Epidermal melanocyte (primary cell): ENCODE measurements at regions not wholly inside any gene's neighbourhood (a gene's known extent, or its start where the extent isn't known, plus 50 kb on each side); places are given as distances from the start of the nearest gene placed in this dataset.
A peak's percentile ranks its signal among the peaks of the same experiment; 100 is the strongest.
"Not testable (repeated sequence)": the region's sequence is repeated elsewhere in the genome, so short reads cannot be mapped to it uniquely, and the experiment has no call there.

Source experiments
- DNase-seq: peaks from one replicate; pipeline ENCODE4 v3.0.0; 2011; ENCODE audit warnings: low spot score; ENCODE audit not compliant: insufficient read length

DNA sequence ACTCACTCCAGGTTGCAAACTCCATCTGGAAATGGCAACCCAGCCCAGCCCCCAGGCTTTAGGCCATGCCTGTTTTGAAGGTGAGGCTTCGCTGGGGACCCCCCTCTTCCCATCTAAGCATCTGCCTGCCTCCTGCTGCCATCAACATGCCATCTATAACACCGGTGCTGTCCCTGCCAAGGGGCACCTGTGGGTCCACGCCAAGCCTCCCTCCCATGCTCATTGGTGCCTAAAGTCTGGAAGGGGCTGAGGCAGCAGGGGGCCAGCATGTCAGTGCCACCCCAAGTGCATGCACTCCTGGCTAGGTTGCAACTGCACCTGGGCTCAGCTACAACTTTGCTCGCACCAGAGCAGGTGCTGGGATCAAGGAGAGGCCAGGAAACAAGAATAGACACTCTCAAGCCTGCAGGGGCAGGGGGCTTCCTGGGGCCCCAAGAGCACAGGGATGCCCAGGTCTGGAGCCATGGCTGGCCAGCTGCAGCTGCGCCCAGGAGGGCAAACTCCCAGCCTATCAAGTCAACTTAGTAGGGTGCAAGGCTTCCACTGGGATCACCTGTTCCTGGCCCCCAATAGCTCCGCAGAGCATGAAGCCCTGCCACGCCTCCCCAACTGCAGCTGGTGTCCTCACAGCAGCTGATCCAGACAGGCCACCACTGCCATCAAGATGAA lies 151.3 kb upstream of the HSF2 start:
- DNase-seq, result no peak

DNA sequence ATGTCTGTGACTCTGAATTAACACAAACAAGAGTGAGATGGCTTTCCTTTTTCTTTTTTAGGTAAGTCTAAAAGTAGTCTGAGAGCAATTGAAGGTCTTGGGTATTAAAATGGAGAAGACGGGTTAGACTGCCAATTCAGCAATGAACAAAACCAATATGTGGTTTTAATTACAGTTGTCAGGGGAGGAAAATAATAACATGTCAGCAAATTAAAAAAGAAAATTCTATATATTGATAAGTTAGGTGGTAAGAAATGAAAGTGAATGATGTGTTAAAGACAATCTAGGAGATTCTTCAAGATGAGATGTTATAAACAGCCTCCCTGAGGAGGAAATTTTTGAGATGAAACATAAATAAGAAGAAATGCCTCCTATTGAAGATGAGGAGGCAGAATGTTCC lies 150.6 kb upstream of the HSF2 start:
- no peak for DNase-seq

DNA sequence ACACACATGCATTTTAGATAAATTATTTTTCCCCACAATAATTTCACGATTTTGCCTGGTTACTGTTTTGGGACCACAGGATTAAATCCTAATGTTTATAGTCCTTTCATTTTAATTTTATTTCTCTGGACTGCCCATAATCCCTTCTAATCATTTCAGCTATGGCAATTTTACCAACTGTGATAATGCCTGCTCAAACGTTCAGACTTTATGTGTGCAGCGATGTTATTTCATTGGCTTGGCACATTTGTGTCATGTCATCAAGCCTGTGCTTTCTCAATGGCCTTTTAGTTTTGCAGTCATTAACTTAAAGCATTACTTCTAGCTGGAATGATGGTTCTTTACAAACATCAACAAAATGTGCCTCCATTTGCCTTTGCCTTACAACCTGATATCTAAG lies 140.6 kb upstream of the HSF2 start:
- no peak for DNase-seq

DNA sequence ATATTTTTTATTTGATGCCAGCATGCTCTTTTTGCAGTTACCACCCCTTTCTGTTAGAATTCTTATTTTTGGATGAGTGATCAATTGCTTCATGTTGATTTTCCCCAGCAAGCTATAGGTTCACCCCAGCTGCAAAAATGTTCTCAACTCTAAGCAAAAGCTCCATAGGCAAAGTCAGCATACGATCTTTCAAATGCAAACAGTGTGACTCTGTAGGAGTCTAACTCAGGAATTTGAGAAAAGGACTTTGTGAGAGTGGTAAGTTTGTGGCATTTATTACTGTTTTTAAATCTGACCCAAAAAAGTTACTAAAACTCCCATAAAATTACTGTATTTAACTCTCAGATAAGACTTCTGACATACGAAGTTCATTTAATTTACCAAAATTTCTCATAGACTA lies 134.9 kb upstream of the HSF2 start:
- no peak for DNase-seq

DNA sequence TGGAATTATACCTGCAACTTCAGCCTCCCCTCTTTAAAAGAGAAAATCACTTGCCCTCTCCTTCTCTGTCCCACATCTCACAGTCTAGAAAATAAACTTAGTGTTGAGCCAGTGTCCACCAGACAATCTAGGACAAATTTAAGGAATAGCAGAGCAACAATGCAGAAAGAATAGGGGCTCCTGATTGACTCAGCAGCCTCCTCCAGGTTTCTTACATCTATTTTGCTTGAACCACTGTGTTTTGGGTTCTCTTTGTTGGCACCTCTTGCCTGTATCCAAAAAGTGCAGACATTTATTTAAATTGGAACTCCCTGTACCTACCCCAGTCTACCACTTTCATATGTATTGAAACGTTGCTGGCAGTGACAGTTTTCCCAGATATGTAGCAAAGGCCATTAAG lies 133.7 kb upstream of the HSF2 start:
- no peak for DNase-seq

DNA sequence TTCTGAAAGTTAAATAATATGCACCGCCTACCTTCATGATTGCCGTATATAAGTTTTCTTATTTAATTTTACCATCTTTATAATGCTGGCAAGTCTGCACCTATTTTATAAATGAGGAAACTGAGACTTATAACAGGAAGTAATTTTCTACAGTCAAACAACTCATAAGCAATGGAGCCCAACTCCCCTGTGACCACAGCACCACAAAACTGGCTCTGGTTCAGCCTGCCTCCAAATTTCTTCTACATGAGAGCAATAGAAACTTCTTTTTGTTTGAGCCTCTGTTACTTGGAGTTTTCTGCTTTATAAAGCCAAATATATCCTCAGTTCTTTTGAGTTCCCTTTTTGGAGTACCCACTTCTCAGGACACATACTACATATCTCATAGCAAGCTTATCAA lies 131.1 kb upstream of the HSF2 start:
- DNase-seq, result no peak

DNA sequence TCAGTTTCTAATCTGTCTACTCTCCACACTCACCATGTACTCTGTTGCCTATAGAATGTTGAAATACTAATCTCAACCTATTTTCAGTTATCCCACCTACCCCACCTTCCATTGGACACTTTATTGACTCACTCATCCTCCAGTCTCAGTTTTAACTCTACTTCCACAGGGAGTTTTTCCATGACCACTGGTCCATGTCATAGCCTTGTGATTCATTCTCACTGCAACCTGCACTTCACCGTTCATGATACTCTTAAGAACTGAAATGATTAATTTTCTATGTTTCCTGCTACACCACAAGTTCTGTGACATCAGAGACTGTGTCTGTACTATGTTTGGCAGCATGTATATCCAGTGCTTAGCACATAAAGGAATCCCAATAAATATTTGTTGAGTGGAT lies 122.8 kb upstream of the HSF2 start:
- DNase-seq, result no peak

DNA sequence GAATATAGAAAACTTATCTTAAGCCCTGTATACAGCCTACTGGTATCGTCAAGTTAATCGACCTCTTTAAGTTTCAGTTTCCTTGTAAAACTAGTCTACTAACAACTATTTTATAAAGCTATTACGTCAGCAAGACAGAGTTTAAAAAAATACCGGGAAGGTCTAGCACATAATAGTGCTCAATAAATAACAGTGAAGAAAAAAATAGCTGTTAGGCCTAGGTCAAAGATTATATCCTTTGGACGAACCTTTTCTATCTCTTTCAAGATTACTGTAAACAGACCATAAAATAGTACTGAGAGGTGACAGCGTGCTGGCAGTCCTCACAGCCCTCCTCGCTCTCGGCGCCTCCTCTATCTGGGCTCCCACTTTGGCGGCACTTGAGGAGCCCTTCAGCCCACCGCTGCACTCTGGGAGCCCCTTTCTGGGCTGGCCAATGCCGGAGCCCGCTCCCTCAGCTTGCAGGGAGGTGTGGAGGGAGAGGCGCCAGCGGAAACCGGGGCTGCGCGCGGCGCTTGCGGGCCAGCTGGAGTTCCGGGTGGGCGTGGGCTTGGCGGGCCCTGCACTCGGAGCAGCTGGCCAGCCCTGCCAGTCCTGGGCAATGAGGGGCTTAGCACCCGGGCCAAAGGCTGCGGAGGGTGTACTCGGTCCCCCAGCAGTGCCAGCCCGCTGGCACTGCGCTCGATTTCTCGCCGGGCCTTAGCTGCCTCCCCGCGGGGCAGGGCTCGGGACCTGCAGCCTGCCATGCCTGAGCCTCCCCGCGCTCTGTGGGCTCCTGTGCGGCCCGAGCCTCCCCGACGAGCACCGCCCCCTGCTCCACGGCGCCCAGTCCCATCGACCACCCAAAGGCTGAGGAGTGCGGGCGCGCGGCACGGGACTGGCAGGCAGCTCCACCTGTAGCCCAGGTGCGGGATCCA lies 119.1 kb upstream of the HSF2 start:
- DNase-seq, result not testable (repeated sequence)

DNA sequence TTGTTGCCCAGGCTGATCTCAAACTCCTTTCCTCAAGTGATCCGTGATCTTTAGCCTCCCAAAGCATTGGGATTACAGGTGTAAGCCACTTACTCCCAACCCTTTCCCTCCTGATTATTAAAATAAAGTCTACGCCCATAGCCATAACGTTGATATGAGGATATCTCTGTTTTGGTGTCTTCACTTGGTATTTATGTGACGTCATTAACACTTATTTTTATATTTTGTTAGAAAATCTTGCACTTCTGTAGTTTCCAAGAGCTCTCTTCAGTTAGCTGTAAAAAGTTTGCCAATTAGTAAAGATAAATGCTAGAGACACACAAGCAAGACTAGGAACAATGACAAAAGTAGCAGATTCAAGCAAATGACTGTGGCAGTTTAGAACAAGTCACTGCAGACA lies 115.6 kb upstream of the HSF2 start:
- DNase-seq, result no peak

DNA sequence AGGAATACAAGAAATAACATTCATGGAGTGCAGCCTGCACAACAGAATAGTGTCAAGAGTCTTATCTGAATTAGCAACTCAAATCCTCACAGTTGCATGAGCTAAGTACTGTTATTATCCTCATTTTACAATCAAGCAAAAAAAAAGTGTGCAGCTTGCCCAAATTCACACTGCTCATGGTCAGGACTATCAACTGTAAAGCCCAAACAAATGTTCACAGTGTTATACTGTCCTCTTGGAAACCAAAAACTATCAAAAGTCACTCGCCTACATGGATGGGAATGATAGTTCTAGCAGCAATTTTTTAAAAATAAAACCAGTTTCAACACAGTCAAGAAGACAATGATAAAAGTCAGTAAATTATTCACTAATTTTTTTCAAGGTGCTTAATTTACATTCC lies 114.6 kb upstream of the HSF2 start:
- no peak for DNase-seq

DNA sequence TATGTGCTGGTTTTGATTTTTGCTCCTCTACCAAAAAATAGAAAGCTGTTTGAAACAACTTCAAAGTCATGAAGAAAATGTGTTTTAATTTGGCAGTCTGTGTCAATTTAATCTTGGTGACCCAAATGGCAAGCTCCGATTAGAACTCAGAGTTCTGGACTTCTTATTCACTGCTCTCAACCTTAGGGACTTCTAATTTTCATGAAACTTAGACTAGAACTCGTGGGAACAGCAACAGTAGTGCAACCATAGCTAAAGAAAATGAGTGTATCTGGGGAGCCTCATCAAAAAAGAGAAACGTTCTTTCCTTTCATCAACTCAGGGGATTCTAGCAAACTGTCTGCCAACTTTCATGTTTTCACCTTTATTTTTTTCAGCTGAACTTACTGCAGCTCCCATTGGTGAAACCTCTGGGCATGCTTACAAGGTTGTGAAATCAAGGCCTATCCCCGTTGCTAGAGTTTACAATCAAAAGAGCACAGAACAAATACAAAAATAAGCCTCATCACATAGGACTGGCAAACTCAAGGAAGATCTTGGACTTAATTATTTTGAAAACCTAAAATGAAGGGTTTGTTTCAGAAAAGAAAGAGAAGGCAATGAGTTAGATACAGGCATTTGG lies 114.0 kb upstream of the HSF2 start:
- no peak for DNase-seq

DNA sequence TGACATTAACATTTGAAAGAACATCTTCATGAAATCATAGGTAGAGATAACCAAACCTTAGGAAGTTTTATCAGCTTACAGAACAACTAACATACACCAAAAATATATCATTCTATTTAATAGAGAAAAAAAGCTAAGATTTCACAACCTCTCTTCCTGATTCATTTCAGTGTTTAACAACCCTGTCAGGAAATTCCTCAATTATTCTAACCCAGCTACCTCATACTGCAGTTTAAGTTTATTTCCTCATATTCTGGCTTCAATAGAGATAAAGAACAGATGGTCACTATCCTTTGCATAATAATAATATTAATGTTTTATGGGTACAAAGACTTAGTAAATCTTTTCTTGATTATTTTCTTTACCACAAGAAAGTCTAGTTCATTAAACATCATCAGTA lies 112.9 kb upstream of the HSF2 start:
- peak; percentile 21 for DNase-seq

DNA sequence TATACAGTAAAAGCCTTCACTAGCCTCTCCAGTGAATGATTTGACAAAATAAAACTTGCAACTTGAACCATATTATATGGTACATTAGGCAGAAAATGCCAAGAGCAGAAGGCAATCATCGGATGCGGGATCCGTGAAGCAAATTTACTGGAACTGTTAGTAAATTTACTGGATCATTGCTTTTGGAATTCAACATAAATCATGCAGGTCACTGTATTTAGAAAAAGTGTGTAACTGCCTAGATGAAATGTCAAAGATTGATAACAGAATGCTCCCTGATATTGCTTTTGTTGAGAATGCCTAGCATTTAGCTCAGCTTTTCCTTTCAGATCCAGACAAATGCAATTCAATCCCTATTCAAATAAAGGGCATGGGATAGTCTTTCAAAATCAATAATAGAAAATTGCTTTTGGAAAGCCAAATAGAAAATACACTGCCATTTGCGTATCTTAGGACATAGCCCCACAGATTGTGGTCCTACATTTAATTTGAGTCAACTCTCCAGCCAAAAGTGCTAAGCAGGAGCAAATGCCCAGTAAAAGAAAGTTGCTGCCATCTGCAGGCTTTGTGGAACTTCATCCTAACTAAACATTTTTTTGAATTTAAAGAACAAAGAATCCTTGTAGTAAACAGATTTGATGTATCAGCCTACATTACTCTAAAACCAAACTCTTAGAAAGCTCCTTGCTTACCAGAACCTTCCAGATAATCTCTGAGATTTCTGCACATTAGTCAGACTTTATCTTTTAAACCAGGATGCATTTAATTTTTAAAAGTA lies 109.5 kb upstream of the HSF2 start:
- no peak for DNase-seq

DNA sequence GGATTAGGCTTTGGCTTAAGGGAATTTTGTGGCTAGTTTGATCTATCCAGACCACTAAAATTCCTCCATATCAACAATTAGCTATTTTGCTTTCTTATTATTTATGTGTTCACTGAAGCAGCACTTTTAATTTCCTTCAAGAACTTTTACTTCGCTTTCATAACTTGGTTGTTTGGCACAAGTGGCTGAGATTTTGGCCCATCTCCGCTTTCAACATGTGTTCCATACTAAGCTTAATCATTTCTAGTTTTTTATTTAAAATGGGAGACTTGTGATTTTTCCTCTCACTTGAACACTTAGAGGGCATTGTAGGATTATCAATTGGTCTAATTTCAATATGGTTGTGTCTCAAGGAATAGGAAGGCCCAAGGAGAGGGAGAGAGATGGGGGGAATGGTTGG lies 102.4 kb upstream of the HSF2 start:
- DNase-seq, result no peak

DNA sequence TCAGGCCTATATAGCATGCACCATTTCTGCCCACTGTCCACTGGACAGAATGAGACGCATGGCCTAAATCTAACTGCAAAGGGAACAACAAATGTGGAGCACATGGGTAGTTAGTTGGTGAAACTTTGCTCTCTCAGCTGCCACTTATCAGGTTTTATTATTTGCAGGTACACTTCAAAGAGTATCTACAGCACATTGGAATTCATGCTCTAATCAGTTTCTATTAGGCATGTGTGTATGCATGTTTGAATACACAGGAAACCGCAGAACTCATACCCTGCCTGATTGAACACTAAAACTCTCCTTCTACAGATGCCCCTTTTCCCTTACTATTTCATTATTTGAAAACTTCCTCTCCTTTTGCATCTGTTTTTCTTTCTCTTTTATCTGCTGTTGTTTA lies 97.4 kb upstream of the HSF2 start:
- no peak for DNase-seq

DNA sequence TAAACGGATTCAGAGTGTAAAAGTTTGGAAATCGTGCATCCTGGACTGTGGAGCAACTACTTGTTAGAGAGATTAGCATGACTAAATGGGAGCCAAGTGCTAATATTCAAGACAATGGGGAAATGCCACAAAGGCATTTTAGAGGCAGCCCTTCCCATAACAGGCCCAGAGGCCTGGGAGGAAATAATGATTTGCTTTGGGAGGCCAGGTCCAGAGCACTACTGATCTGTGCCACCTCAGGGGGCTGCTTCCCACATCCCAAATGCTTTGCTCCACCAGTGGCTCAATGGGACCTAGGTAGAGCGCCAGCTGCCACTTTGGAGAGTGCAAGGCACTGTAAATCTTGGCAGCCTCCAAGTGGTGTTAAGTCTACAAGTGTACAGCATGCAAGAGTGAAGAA lies 91.9 kb upstream of the HSF2 start:
- no peak for DNase-seq

DNA sequence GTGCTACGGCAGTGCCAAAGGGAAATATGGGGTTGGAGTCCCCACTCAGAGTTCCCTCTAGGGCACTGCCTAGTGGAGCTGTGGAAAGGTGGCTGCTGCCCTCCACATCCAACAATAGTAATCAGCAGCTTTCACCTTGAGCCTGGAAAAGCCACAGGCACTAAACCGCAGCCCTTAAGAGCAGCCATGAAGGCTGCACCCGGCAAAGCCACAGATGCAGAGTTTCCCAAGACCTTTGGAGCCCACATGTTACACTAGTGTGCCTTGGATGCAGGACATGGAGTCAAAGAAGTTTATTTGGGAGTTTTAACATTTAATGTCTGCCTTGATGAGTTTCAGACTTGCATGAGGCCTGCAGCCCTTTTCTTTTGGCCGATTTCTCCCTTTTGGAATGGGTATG lies 91.4 kb upstream of the HSF2 start:
- no peak for DNase-seq

DNA sequence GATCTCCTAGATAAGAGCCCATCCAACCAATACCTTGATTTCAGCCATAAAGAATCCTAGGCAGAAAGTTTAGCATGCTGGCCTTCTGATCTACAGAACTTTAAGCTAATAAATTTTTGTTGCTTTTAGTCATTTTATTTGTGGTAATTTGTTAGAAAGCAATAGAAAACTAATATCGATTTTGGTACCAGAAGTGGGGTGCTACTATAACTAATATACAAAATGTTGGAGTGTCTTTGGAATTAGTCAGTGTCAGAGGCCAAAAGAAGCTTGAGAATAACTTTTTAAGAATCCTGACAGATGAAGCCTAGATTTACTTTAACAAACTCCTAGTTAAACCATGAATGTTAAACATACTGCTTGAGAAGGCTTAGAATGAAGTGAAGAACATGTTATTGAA lies 83.6 kb upstream of the HSF2 start:
- DNase-seq, result no peak

DNA sequence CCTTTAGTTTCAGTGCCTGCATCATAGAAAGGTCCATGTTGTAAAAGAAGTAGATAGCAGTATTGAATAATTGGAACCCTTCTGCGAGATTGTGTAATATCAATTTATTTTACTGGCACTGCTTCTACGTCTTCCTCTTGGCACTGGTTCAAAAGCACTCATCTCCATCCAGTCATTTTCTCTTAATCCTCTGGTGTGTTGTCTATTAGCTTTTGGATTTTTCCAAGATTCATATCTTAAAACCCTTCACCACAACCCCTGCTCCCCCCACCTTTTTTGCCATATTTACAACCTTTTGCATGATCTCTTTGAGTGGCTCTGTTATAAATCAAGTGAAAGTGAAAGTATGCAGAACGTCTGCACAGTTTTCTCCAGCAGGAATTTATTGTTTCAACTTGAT lies 76.6 kb upstream of the HSF2 start:
- DNase-seq, result no peak

DNA sequence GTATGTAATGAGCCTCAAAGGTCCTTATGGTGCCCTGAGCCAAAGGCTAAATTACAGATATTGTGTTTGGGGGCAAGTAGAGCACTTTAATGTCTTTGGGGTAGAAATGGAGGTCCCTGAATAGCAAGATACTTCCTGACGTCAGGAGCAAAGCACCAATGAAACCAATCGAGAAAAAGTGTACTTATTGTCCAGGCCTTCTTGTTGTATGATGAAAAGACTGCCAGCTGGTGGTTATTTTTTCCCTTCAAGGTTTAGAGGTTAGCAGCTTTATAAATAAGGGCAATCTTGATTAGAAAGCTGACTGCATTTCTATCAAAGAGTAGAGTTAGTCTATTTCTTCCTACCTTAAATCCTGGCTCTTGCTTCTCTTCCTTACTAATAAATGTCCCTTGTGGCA lies 76.1 kb upstream of the HSF2 start:
- no peak for DNase-seq

DNA sequence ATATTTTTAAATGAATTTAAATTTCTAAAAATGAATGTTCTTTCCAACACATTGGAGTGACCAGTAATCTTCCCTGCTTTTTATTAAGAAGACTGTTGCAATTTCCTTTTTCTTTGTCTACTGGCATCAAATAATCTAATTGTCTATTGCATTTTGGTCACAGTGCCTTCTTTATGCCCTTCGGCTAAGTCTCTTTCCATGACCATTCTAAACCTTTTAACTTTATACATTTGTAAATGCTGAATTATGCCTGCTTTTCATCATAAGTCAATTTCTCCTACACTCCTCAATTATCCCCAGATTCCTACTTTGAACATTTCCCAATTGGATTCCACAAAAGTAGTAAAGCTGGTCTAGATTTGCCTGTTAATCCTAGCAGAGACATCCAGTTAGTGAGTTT lies 69.1 kb upstream of the HSF2 start:
- DNase-seq, result no peak

DNA sequence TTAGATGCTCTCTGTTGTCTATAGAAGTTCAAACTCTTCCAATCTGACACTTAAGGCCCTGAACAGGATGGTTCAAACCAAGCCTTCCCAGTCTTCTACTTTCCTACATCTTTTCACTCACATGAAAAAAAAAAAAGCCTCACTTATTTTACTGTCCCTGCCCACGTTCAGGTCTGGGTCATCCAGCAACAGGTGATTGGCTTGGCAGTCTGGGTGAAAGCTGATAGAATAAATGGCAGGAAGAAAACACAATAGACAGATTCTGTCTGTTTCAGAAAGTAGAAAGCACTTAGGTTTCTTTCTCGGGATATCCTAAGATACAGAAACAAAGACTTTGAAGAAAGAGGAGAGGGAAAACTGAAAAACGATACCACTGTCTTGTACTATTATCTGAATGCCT lies 61.8 kb upstream of the HSF2 start:
- DNase-seq, result no peak
